ENCODE measurements at regions not wholly inside any gene's neighbourhood (a gene's known extent, or its start where the extent isn't known, plus 50 kb on each side); places are given as distances from the start of the nearest gene placed in this dataset.

DNA sequence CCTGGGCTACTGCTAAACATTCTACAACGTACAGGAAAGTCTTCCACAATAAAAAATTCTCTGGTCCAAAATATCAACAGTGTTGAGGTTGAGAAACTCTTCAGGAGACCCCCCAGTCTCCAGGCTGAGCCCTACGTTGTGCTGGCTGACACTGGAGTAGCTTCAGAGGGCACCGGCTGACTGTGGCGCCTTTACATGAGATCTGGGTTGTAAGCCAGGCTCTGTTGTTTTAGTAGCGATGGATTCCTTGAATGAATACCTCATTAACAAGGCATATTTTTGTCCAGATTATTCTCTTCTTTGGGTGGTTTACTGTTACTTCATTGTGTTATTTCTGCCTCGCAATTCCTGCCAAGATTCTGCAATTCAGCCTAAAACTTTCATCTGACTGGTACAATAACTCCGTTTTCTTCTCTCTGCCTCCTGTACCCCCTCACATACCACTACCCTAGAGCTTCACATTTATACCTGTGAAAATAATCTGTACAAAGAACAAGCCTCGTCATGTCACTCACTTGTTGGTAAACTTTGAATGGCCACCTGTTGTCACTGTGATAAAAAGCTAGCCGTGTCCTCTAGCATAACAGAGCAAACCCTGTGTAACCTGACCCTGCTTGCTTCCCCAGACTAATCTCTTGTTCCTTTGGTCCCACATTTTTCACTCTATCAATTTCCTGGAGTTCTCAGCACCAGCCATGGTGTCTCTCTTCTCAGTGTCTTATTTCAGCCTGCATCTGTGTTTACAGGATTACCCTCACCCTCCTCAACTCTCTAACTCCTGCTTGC, 1476.1 kb upstream of the TENM3 start:
- Histone ChIP-seq H3K4me3 (replicated peaks; ENCODE audit: insufficient read depth, low read length) (no peak overlapping the region), H3K27ac (replicated peaks) (no peak overlapping the region), H3K27me3 (ENCODE audit: insufficient read depth, poor library complexity, severe bottlenecking) (no peaks in the 10 kb centered on the region)
- no peak for TF ChIP-seq GABPA (IDR thresholded peaks at IDR 0.05; ENCODE audit: low read depth)
- TF ChIP-seq POLR2AphosphoS5 (IDR thresholded peaks at IDR 0.05; ENCODE audit: low read depth) = no peak
- TF ChIP-seq, protein P1, sequence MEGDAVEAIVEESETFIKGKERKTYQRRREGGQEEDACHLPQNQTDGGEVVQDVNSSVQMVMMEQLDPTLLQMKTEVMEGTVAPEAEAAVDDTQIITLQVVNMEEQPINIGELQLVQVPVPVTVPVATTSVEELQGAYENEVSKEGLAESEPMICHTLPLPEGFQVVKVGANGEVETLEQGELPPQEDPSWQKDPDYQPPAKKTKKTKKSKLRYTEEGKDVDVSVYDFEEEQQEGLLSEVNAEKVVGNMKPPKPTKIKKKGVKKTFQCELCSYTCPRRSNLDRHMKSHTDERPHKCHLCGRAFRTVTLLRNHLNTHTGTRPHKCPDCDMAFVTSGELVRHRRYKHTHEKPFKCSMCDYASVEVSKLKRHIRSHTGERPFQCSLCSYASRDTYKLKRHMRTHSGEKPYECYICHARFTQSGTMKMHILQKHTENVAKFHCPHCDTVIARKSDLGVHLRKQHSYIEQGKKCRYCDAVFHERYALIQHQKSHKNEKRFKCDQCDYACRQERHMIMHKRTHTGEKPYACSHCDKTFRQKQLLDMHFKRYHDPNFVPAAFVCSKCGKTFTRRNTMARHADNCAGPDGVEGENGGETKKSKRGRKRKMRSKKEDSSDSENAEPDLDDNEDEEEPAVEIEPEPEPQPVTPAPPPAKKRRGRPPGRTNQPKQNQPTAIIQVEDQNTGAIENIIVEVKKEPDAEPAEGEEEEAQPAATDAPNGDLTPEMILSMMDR (IDR thresholded peaks at IDR 0.05; ENCODE audit: insufficient read depth, low read length) = no peak
- TF ChIP-seq, protein P2, sequence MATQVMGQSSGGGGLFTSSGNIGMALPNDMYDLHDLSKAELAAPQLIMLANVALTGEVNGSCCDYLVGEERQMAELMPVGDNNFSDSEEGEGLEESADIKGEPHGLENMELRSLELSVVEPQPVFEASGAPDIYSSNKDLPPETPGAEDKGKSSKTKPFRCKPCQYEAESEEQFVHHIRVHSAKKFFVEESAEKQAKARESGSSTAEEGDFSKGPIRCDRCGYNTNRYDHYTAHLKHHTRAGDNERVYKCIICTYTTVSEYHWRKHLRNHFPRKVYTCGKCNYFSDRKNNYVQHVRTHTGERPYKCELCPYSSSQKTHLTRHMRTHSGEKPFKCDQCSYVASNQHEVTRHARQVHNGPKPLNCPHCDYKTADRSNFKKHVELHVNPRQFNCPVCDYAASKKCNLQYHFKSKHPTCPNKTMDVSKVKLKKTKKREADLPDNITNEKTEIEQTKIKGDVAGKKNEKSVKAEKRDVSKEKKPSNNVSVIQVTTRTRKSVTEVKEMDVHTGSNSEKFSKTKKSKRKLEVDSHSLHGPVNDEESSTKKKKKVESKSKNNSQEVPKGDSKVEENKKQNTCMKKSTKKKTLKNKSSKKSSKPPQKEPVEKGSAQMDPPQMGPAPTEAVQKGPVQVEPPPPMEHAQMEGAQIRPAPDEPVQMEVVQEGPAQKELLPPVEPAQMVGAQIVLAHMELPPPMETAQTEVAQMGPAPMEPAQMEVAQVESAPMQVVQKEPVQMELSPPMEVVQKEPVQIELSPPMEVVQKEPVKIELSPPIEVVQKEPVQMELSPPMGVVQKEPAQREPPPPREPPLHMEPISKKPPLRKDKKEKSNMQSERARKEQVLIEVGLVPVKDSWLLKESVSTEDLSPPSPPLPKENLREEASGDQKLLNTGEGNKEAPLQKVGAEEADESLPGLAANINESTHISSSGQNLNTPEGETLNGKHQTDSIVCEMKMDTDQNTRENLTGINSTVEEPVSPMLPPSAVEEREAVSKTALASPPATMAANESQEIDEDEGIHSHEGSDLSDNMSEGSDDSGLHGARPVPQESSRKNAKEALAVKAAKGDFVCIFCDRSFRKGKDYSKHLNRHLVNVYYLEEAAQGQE (IDR thresholded peaks at IDR 0.05; ENCODE audit: insufficient replicate concordance, low read depth) = no peak
- TF ChIP-seq SPI1 (IDR thresholded peaks at IDR 0.05; ENCODE audit: borderline replicate concordance, low read depth) = no peak
- DNase-seq (ENCODE audit: low read depth in 1 of 2, low spot score in 1 of 2) = no peak

DNA sequence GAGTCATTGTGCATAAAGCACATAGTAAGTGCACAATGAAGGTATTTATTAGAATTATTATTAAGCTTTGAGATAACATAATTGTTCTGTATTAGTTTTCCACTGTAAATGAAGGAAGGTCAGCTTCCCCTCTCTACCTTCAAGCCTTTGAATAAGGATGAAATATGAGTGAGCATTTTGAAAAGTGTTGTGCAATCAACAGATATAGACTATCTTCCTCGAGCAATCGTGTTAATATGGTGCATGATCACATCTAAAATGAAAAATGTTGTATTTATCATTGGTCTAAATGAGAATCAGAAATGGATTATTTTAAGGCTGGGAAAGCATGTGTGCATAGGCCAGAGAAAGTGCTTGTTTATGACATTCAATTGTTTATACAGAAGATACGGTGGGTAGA, 1474.6 kb upstream of the TENM3 start:
- H3K27me3 ChIP-seq (ENCODE audit: insufficient read depth, poor library complexity, severe bottlenecking) = no peaks in the 10 kb centered on the region
- H3K4me3 ChIP-seq (replicated peaks; ENCODE audit: insufficient read depth, low read length) = no peak overlapping the region
- no peak for DNase-seq (ENCODE audit: low read depth in 1 of 2, low spot score in 1 of 2)
- TF ChIP-seq SPI1 (IDR thresholded peaks at IDR 0.05; ENCODE audit: borderline replicate concordance, low read depth) = no peak
- no peak overlapping the region for H3K27ac ChIP-seq (replicated peaks)

DNA sequence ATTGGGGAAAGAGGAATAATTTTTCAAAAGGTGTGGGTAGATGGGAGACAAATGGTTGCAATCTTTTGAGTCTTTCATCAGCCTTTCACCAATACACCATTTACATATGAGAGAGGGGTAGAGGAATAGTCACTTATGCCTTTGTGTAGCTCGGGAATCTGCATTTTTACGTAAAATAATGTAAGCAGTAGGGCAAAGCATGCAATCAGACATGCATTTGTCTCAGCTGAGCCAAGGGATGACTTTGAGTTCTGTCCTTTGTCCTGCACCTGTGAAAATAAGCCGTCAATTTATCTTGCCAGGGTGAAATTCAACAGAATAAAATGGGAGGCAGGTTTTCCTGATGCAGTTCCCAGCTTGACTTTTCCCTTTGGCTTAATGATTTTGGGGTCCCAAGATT, 1473.4 kb upstream of the TENM3 start:
- H3K27ac ChIP-seq (replicated peaks) = no peak overlapping the region
- H3K4me3 ChIP-seq (replicated peaks; ENCODE audit: insufficient read depth, low read length) = no peak overlapping the region
- no peaks in the 10 kb centered on the region for H3K27me3 ChIP-seq (ENCODE audit: insufficient read depth, poor library complexity, severe bottlenecking)
- DNase-seq (ENCODE audit: low read depth in 1 of 2, low spot score in 1 of 2) = no peak
- no peak for TF ChIP-seq POLR2AphosphoS5 (IDR thresholded peaks at IDR 0.05; ENCODE audit: low read depth)
- TF ChIP-seq, protein P1 (IDR thresholded peaks at IDR 0.05; ENCODE audit: insufficient read depth, low read length) = no peak
- TF ChIP-seq GABPA (IDR thresholded peaks at IDR 0.05; ENCODE audit: low read depth) = no peak
- TF ChIP-seq, protein P2 (IDR thresholded peaks at IDR 0.05; ENCODE audit: insufficient replicate concordance, low read depth) = no peak
- TF ChIP-seq SPI1 (IDR thresholded peaks at IDR 0.05; ENCODE audit: borderline replicate concordance, low read depth) = no peak

DNA sequence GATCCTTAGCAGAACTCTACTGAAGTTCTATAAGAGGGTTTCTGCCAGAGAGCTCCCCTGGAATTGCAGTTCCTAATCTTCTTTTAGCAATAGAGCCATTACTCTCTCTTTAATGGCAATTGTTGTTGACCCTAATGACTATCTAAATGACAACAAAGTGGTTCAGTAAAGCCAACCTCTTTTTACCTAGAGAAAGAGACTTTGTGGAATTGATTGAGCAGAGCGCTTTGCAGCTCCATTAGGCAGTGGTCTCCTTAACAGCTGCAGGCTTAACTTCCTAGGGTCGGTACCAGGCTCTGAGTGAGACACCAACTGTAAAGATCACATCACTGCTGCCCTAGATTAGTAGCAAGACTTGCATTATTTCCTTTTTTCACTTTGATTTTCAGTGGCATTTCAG, 1472.9 kb upstream of the TENM3 start:
- H3K27ac ChIP-seq (replicated peaks) = no peak overlapping the region
- TF ChIP-seq, protein P1 (IDR thresholded peaks at IDR 0.05; ENCODE audit: insufficient read depth, low read length) = no peak
- TF ChIP-seq SPI1 (IDR thresholded peaks at IDR 0.05; ENCODE audit: borderline replicate concordance, low read depth) = no peak
- no peak for TF ChIP-seq POLR2AphosphoS5 (IDR thresholded peaks at IDR 0.05; ENCODE audit: low read depth)
- TF ChIP-seq, protein P2 (IDR thresholded peaks at IDR 0.05; ENCODE audit: insufficient replicate concordance, low read depth) = no peak
- no peak for TF ChIP-seq GABPA (IDR thresholded peaks at IDR 0.05; ENCODE audit: low read depth)
- no peak for DNase-seq (ENCODE audit: low read depth in 1 of 2, low spot score in 1 of 2)
- H3K27me3 ChIP-seq (ENCODE audit: insufficient read depth, poor library complexity, severe bottlenecking) = no peaks in the 10 kb centered on the region
- no peak overlapping the region for H3K4me3 ChIP-seq (replicated peaks; ENCODE audit: insufficient read depth, low read length)

All from HL-60 (cell line).